RKO (cell line): ENCODE measurements at regions not wholly inside any gene's neighbourhood (a gene's known extent, or its start where the extent isn't known, plus 50 kb on each side); places are given as distances from the start of the nearest gene placed in this dataset.
"Not testable (repeated sequence)": the region's sequence is repeated elsewhere in the genome, so short reads cannot be mapped to it uniquely, and the experiment has no call there.

Source experiments
- DNase-seq: peaks from one replicate; pipeline ENCODE4 v3.0.0-alpha.2; 2016; ENCODE audit warnings: low spot score

- no peak for DNase-seq
Observed at GRCh38 chrX:65883556-65883955, 156.3 kb downstream of the VSIG4 start.

GRCh38 chrX:65879977-65880799 lies 159.7 kb downstream of the VSIG4 start:
- no peak for DNase-seq

GRCh38 chrX:65878456-65878855 lies 161.4 kb downstream of the VSIG4 start:
- no peak for DNase-seq

- no peak for DNase-seq
Observed at GRCh38 chrX:65877953-65878352, 161.9 kb downstream of the VSIG4 start.

- not testable (repeated sequence) for DNase-seq
Observed at GRCh38 chrX:65875614-65876013, 164.3 kb downstream of the VSIG4 start.

- DNase-seq, result no peak
Observed at GRCh38 chrX:65874765-65875164, 165.1 kb downstream of the VSIG4 start.

- DNase-seq, result no peak
Observed at GRCh38 chrX:65874110-65874509, 165.8 kb downstream of the VSIG4 start.

- DNase-seq, result no peak
Observed at GRCh38 chrX:65873385-65873784, 166.5 kb downstream of the VSIG4 start.

- DNase-seq, result peak; percentile 18
Observed at GRCh38 chrX:65871671-65872311, 168.1 kb downstream of the VSIG4 start.

GRCh38 chrX:65870544-65870943 lies 169.3 kb downstream of the VSIG4 start:
- DNase-seq, result not testable (repeated sequence)

- DNase-seq, result no peak
Observed at GRCh38 chrX:65866773-65867172, 173.1 kb downstream of the VSIG4 start.

- DNase-seq, result no peak
Observed at GRCh38 chrX:65866146-65866545, 173.7 kb downstream of the VSIG4 start.

GRCh38 chrX:65862638-65863037 lies 177.2 kb downstream of the VSIG4 start:
- no peak for DNase-seq

GRCh38 chrX:65859299-65859698 lies 180.6 kb downstream of the VSIG4 start:
- no peak for DNase-seq

- not testable (repeated sequence) for DNase-seq
Observed at GRCh38 chrX:65854437-65854836, 185.4 kb downstream of the VSIG4 start.

- not testable (repeated sequence) for DNase-seq
Observed at GRCh38 chrX:65851306-65851705, 183.9 kb downstream of the MSN start.

GRCh38 chrX:65850821-65851220 lies 183.4 kb downstream of the MSN start:
- not testable (repeated sequence) for DNase-seq

- no peak for DNase-seq
Observed at GRCh38 chrX:65846974-65847373, 179.5 kb downstream of the MSN start.

- DNase-seq, result no peak
Observed at GRCh38 chrX:65841263-65841662, 173.8 kb downstream of the MSN start.

- DNase-seq, result no peak
Observed at GRCh38 chrX:65838674-65839073, 171.2 kb downstream of the MSN start.

GRCh38 chrX:65837875-65838549 lies 170.6 kb downstream of the MSN start:
- no peak for DNase-seq

GRCh38 chrX:65831268-65831667 lies 163.8 kb downstream of the MSN start:
- no peak for DNase-seq

- no peak for DNase-seq
Observed at GRCh38 chrX:65828599-65828998, 161.1 kb downstream of the MSN start.
